ENCODE measurements at regions not wholly inside any gene's neighbourhood (a gene's known extent, or its start where the extent isn't known, plus 50 kb on each side); places are given as distances from the start of the nearest gene placed in this dataset.
"Not testable (repeated sequence)": the region's sequence is repeated elsewhere in the genome, so short reads cannot be mapped to it uniquely, and the experiment has no call there.

DNA sequence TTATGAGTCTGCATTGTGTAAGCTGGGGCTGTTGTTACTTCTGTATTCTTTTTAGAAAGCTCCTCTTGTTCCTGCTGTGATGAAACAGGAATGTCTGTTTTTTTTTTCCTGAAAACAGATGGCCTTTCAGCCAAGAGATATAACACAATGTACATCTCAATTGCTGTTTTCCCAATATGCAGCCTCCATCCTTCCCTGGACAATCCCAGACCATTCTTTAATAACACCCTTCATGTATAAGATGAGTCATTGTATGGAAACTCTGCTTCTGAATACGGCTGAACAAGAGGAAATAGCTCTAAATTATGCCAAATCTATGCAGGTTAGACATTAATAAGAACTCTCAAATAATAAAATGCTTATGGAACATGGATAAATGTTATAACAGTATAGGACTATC is 60.2 kb upstream of the LRRC4C start:
- no peak for DNase-seq (ENCODE audit: low spot score)

DNA sequence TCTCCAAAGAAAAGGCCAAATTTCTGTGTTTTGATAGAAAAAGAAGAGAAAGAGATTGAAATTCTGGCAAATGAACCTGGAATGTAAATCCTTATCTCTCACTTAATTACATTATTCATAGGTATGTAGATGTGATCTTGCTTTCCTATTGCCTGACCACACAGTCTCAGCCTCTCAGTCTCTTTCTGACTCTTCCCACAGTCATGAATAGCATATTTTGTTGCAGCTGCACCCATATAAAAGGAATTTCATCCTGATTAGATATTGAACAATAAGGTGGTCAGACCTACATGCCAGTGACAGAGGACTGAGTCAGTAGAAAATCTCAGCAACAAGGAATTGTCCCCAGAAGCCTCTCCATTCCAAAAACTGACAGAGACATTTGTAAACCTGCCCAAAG is 62.9 kb upstream of the LRRC4C start:
- no peak for DNase-seq (ENCODE audit: low spot score)

DNA sequence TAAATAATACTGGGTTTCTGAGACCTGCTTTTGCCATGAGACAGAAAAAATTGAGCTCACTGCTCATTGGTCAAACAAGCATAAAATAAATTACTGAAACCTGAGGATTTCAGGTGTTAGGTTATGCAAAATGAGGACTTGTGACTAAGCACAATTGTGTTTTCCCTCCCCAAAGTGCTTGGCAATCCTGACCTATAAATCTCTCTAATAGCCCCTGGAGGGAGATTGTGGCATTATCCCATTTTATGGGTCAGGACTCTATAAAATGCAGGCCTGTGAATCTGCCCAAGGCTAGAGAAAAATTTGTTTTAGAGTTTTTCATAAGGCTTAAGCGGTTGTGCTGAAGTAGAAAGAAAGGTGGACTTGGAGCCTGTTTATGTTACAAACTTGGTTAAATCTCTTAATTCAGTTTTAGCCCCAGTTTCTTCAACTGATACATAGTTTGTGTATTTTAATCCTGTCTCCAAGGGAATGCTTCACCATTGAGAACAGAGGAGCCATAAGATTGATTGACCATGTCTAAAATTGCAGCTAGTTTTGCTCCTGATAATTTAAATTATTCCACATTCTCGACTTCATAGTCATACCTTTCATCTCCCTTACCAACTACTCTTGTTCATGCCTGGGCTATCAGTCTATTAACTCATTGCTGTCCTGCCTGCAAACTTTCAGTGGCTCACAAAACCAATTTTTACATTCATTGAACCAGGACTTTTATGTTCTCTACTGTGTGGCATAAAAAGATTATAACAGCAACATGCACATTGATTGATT is 63.6 kb upstream of the LRRC4C start:
- DNase-seq (ENCODE audit: low spot score): no peak

DNA sequence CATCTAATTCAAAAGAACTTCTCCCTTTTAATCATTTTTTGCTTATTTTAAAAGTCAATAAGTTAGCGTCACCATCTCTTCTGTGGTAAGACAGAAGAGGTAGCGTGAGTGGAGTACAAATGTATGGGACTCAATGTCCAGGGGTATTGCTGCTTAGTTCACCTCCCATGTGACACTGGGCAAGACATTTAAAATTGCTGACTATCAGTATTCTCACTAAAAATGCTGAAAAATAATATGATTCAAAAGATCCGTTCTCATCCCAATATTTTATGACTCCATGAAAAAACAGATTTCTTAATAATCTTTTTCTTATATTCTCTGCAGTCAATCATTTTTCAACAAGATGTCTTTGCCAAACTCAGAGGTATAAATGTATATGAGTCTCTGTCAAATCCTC is 68.1 kb upstream of the LRRC4C start:
- DNase-seq (ENCODE audit: low spot score): no peak

DNA sequence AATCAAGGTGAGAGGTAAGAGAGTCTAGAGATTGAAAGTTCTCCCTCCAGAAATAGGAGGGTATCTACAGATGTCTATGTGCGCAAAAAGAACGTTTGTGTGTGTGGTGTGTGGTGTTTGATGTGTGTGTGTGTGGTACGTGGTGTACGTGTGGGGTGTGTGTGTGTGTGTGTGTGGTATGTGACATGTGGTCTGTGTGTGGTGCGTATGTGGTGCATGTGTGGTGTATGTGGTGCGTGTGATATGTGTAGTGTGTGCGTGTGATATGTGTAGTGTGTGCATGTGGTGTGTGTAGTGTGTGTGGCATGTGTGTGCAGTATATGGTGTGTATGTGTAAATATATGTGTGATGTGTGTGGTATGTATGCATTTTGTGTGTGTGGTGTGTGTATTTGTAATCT is 73.0 kb upstream of the LRRC4C start:
- DNase-seq (ENCODE audit: low spot score): no peak

DNA sequence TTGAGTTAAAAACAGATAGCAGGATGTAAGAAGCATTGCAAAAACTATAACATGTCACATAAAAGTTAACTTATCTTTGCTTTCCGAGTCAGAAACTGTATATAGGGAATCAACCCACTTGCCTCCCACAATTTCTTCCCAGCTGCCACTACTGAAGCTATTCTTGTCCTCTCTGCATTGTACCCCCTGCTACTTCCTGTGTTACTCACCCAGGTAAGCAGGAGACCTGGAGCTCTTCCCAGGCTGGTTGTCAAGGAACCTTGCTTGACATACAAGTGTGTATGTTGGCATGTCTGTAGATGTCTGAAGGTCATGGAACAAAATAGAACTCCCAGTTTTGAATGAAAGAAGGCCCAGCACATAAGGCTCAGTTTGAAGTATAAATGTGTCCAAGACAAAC is 74.3 kb upstream of the LRRC4C start:
- no peak for DNase-seq (ENCODE audit: low spot score)

DNA sequence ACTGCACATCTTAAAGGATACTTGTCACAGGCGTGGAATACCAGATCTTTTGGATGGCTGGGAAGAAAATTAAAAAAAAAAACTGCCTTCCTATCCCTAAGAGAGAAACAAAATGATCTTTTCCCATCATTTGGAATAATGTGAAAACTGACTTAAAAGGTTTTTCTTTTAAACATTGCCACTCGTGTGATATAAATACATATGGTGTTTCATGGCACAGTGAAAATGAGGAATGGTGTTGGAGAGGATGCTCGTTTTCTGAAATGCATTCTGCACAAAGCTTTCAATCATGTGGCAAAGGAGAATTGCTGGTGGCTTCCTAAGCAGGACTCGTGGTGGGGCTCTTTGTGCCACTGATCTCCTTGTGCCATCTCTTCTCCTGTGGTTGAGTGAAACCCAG is 74.9 kb upstream of the LRRC4C start:
- no peak for DNase-seq (ENCODE audit: low spot score)

DNA sequence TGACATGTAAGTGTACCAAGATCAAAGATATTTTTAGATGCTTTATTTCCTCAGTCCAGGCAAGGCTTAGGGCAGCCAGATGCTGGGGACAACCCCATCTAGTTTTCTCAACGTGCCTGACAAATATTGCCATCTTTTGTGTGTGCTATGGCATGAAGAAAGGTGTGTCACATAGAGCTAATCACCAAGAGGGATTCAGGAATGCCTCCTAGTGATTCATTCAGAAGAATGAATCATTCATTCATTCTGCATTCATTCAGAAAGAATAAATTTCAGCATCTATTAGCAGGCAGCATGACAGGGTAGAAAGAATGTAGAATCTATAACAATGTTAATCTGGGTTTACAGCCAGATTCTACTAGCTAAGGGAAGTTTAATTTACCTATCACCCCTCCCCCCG is 75.4 kb upstream of the LRRC4C start:
- DNase-seq (ENCODE audit: low spot score): no peak

DNA sequence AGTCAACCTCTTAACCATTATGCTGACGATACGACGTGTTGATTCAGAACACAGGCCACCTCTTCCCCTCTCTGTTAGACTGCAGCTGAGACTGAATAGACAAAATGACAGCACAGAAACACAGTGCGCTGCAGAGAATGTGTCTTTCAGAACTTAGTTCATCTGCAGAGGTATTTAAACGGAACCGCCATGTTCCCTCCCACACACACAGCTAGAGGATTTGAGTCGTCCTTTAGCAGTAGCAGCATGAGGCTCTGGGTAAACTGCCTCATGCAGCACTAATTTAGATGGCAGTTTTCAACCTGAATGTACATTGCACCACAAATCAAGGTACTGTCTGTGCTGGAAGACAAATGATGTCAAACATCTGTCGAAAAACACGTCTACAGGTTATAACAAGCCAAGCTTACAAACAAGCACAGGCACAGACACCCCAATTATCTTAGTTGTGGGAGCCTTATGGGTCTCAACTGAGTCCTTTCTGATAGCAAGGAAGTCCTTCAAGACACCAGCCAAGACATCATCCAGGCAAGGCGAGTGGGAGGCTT is 76.6 kb upstream of the LRRC4C start:
- no peak for DNase-seq (ENCODE audit: low spot score)

DNA sequence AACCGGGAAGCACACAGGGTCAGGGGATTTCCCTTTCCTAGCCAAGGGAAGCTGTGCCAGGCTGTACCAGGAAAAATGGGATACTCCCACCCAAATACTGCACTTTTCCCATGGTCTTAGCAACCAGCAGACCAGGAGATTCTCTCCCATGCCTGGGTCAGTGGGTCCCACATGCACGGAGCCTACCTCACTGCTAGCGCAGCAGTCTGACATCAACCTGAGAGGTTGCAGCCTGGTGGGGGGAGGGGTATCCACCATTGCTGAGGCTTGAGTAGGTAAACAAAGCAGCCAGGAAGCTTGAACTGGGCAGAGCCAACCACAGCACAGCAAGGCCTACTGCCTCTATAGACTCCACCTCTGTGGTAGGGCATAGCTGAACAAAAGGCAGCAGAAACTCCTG is 85.5 kb upstream of the LRRC4C start:
- DNase-seq (ENCODE audit: low spot score): not testable (repeated sequence)

DNA sequence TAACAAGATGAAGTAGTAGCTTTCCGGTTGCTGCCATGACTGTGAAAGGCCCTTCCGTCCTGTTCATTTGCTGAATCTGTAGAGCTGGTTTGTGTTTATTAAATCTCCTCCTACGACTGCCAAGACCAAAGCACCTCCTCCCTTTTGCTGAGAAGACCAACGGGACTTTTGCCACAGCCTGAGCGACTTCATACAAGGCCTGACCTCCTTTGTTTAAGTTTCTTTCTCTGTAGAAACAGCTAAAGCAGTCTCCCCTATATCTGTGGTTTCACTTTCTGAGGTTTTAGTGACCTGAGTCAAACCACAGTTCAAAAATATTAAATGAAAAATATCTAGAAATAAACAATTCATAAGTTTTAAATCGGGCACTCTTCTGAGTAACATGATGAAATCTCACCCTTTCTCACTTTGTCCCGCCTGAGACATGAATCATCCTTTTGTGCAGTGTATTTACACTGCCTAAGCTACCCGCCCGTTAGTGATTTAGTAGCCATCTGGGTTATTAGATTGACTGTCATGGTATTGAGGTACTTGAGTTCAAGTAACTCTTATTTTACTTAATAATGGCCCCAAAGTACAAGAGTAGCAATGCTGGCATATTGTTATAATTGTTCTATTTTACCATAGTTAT is 119.1 kb upstream of the LRRC4C start:
- no peak for DNase-seq (ENCODE audit: low spot score)

DNA sequence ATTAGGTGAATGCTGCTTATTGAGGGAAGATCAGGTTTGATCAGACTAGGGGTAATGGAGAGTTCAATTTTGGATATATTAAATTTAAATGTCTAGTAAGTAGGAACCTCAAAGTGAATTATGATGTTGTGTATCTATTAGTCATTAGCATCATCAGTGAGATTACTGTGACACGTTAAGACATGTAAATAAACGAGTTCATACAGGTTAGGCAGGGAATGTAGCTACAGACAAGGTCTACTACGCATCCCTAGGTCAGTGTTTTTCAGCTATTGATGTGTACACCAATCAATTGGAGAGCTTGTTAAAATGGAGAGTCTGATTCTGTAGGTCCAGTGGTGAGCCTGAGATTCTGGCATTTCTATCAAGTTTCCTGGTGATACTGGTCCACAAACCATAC is 120.1 kb upstream of the LRRC4C start:
- no peak for DNase-seq (ENCODE audit: low spot score)

DNA sequence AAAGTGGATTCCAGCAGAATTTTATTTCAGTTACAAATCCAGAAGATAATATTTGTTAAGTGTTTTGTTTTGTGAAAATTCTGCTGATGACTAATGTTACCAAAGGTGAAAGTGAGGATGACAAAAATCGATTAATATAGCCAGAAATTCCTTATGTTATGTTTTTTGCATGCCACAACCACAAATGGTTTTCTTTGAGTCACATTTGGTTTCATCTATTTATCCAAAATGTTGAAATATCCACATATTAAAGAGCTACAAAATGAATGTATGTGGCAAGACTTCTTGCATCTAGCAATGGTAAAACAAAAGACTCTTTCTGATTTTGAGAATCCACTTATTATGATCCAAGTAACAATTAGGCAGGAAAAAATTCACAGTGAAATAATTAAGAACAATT is 150.1 kb upstream of the LRRC4C start:
- DNase-seq (ENCODE audit: low spot score): no peak

DNA sequence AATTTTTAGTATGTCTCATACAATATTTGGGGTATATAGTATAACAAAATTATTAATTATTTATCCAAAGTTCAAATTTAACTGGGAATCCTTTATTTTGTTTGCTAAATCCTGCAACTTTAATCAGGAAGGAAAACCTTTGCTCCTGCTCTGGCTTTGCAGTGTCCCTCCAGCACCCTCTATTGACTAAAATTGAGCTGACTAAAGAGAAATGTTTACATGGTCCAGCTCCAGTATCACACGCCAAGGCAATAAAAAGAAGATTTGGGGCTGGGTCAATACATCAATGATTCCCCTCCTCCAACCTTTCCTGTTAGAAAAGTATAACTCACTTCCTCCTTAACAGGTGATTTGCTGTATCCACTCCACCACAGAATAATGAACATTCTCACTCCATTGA is 153.0 kb upstream of the LRRC4C start:
- no peak for DNase-seq (ENCODE audit: low spot score)

DNA sequence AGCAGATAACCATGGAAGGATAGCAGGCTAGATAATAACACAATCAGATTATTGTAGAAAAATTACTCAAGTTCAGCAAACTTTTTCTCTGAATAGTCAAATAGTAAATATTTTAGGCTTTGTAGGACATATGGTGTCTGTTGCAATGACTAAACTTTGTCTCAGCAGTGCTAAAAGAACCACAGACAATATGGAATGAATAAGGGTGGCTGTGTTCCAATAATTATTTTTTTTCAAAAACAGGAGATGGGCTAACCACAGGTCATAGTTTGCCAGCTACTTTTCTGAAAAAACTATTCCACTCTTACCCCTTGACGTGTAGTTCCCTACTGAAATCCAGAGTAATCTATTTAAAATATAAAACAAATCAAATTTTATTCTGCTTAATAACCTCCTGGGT is 153.9 kb upstream of the LRRC4C start:
- DNase-seq (ENCODE audit: low spot score): no peak

DNA sequence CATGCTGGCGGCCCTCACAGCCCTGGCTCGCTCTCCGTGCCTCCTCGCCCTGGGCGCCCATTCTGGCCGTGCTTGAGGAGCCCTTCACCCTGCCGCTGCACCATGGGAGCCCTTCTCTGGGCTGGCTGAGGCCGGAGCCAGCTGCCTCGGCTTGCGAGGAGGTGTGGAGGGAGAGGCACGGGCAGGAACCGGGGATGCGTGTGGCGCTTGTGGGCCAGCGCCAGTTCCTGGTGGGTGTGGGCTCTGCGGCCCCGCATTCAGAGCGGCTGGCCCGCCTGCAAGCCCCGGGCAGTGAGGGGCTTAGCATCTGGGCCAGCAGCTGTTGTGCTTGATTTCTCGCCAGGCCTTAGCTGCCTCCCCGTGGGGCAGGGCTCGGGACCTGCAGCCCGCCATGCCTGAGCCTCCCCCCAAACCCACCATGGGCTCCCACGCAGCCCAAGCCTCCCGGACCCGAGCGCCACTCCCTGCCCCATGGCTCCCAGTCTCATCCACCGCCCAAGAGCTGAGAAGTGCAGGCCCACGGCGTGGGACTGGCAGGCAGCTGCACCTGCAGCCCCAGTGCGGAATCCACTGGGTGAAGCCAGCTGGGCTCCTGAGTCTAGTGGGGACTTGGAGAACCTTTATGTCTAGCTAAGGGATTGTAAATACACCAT is 163.4 kb upstream of the LRRC4C start:
- no peak for DNase-seq (ENCODE audit: low spot score)

DNA sequence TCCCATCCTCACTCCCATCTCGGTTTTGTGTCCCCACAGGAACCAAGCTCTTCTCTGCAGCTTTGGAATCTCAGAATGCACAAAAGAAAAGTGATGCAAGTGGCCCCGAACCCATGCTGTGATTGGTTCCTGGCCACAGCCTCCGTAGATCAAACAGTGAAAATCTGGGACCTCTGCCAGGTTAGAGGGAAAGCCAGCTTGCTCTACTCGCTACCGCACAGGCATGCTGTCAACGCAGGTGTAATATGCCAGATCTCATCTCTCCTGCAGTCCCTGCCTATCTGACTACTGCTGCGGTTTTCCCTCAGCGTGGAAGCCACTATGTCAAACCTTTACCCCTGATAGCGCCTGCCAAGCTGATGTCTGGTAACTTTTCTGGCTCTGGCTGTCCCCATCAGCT is 200.5 kb upstream of the LRRC4C start:
- DNase-seq (ENCODE audit: low spot score): no peak

DNA sequence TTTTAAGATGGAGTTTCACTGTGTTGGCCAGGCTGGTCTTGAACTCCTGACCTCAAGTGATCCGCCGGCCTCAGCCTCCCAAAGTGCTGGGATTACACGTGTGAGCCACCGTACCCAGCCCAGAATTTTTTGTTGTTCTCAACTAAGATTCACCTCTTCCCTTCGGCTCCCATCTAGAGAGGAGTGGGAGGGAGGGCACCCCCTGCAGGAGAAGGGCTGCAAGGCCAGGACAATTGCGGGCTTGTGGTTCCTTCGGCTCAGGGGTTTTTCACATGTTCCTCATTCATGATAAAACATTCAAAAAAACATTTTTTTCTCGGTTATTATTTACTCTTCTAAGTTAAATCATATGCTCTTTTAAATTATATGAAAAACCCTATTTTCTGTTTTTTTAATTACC is 201.1 kb upstream of the LRRC4C start:
- no peak for DNase-seq (ENCODE audit: low spot score)

DNA sequence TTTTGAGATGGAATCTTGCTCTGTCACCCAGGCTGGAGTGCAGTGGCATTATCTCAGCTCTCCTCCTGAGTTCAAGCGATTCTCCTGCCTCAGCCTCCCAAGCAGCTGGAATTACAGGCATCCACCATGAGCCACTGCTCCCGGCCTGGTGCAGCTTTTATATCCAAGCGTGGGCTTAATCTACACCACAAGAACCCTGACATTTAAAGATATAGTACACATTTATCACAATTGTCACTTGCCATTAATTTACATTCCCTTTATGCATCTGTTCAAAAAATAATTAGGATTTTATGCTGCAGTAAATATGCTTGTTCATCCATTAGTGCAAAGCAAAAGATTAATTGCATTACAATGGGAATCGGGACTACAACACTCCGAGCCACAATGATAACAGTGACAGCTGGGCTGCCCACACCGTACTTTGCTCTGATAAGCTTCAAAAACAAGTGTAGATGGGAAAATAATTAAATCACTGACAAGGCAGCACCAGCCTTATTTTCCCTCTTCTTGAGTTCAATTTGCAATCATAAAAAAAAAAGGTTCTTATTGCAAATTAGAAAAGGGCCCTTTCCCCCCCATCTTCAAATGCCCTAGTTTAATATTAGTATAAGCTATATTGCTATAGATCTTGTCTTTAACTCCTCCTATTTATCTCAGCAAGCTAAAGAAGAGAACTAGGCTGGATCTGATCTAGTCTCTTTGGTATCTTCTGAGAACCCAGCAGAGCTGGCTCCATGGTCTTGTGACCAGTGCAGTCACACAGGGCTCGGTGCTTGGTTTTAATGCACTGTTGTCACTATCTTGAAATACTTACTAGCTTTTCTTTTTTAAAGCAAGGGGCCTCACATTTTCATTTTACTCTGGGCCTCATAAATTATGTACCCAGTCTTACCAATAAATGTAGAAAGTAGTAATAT is 206.2 kb upstream of the LRRC4C start:
- no peak for DNase-seq (ENCODE audit: low spot score)

DNA sequence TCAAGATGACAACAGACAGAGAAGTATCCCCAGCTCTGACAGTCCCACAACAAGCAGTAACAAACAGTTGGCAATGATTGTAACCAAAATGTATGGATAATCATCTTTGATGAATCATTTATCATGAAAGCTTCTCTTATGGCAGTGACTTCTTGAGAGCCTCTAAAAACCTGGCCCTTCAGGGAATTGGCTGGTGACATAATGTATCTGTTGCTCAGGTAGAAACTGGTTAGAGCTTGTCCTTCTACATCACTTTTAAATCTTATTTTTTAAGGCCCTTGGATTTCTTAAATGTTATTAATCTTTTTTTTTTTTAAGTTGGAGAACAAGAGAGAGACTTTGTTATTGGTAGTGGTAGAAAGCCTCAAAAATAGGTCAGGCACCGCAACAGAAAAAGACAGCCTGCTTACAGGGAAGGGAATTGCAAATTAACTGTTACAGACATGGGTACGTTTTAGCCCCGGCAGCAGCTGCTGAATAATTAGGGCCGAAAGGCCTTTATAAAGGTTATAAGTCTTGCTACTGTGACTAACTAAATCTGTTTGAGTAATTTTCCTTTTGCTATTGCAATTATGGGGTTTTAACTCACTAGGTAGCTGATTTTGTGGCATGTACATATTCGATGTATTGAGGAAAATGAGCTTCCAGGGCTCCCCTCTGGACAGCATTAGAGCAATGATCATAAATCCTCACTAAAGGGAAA is 207.7 kb upstream of the LRRC4C start:
- no peak for DNase-seq (ENCODE audit: low spot score)

DNA sequence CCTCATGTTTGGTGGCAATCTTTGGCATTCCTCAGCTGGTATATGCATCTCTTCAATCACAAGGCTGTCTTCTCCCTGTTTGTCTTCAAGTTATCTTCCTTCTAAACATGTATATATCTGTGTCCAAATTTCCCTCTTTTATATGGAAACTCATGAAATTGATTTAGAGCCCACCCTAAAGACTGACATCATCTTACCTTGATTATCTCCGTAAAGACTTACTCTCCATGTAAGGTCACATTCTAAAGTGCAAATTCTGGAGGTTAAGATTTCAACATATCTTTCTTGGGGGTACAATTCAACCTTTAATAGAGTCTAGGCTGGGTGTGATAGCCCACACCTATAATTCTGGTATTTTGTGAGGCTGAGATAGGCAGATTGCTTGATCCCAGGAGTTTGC is 215.8 kb upstream of the LRRC4C start:
- no peak for DNase-seq (ENCODE audit: low spot score)

DNA sequence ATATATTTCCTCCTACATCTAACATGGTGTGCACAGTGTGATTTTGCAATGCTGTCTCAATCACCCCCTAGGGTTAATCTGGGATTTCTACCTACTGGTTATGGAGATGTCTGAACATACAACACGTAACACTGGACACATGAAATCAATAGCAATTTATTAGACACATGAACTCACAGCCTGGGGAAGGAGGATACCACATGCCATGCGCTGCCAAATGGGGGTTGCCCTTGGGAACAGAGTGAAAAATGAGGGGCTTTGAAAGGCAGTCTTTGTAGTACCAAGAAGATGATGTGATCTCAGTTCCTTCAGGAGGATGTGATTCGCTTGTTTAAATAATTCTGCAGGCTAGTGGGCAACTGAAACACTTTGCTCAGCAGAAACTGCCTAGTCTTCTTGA is 253.6 kb upstream of the LRRC4C start:
- DNase-seq (ENCODE audit: low spot score): no peak
